ENCODE measurements at regions not wholly inside any gene's neighbourhood (a gene's known extent, or its start where the extent isn't known, plus 50 kb on each side); places are given as distances from the start of the nearest gene placed in this dataset.

DNA sequence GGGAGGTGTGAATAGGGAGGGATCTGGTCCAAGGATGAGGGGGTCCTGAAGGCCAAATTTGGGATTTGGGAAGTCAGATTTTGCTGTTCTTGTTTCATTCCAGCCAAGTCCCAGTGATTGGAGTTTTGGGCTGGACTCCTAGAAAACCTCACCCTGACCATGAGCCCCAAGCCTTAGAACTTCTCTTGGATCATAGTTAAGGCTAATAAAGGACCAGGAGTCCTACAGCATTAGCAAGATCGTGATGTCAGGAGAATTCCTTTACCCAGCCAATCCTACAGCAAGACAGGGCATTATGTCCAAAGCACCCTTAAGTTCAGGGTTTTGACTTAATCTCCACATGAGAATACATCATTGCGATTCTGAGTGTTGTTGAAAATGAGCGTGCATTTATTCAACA, 85.0 kb downstream of the SOX9 start:
- DNase-seq (ENCODE audit: low spot score) (no peak), ATAC-seq (no peak)
- no peak overlapping the region for H3K4me3 Mint-ChIP-seq
- H4K20me1 ChIP-seq (replicated peaks; ENCODE audit: insufficient read depth), result no peaks in the 10 kb centered on the region
- no peak overlapping the region for H3K4me3 ChIP-seq
- no peak overlapping the region for H2AFZ ChIP-seq
- H3K27ac ChIP-seq (ENCODE audit: low read depth), result no peak overlapping the region
- H3K36me3 ChIP-seq (ENCODE audit: insufficient read depth), result no peaks in the 10 kb centered on the region
- no peaks in the 10 kb centered on the region for H3K9me2 ChIP-seq (ENCODE audit: insufficient read depth)
- no peak overlapping the region for H3K4me2 ChIP-seq
- H3K27me3 ChIP-seq (ENCODE audit: insufficient read depth), result 0 out of 2 replicates have a peak, but pooled peaks cover 3% of the 10 kb centered on the region
- no peaks in the 10 kb centered on the region for H3K79me2 ChIP-seq (replicated peaks; ENCODE audit: insufficient read depth)
- H3K36me3 Mint-ChIP-seq (ENCODE audit: low read depth), result no peaks in the 10 kb centered on the region
- H3K4me1 Mint-ChIP-seq, result peaks cover 15% of the 10 kb centered on the region; the same call in 2 of the 3 replicates
- H3K27me3 Mint-ChIP-seq (ENCODE audit: insufficient read depth, low read depth, poor library complexity), result peaks cover 2% of the 10 kb centered on the region
- 0 out of 2 replicates have a peak, but pooled peaks cover 9% of the 10 kb centered on the region for H3K4me1 ChIP-seq (ENCODE audit: insufficient read depth)
- H3F3A ChIP-seq (replicated peaks; ENCODE audit: low read depth), result no peaks in the 10 kb centered on the region
- no peak for TF ChIP-seq STAT1 (IDR thresholded peaks at IDR 0.05; ENCODE audit: unreplicated experiment)
- TF ChIP-seq, protein P1, sequence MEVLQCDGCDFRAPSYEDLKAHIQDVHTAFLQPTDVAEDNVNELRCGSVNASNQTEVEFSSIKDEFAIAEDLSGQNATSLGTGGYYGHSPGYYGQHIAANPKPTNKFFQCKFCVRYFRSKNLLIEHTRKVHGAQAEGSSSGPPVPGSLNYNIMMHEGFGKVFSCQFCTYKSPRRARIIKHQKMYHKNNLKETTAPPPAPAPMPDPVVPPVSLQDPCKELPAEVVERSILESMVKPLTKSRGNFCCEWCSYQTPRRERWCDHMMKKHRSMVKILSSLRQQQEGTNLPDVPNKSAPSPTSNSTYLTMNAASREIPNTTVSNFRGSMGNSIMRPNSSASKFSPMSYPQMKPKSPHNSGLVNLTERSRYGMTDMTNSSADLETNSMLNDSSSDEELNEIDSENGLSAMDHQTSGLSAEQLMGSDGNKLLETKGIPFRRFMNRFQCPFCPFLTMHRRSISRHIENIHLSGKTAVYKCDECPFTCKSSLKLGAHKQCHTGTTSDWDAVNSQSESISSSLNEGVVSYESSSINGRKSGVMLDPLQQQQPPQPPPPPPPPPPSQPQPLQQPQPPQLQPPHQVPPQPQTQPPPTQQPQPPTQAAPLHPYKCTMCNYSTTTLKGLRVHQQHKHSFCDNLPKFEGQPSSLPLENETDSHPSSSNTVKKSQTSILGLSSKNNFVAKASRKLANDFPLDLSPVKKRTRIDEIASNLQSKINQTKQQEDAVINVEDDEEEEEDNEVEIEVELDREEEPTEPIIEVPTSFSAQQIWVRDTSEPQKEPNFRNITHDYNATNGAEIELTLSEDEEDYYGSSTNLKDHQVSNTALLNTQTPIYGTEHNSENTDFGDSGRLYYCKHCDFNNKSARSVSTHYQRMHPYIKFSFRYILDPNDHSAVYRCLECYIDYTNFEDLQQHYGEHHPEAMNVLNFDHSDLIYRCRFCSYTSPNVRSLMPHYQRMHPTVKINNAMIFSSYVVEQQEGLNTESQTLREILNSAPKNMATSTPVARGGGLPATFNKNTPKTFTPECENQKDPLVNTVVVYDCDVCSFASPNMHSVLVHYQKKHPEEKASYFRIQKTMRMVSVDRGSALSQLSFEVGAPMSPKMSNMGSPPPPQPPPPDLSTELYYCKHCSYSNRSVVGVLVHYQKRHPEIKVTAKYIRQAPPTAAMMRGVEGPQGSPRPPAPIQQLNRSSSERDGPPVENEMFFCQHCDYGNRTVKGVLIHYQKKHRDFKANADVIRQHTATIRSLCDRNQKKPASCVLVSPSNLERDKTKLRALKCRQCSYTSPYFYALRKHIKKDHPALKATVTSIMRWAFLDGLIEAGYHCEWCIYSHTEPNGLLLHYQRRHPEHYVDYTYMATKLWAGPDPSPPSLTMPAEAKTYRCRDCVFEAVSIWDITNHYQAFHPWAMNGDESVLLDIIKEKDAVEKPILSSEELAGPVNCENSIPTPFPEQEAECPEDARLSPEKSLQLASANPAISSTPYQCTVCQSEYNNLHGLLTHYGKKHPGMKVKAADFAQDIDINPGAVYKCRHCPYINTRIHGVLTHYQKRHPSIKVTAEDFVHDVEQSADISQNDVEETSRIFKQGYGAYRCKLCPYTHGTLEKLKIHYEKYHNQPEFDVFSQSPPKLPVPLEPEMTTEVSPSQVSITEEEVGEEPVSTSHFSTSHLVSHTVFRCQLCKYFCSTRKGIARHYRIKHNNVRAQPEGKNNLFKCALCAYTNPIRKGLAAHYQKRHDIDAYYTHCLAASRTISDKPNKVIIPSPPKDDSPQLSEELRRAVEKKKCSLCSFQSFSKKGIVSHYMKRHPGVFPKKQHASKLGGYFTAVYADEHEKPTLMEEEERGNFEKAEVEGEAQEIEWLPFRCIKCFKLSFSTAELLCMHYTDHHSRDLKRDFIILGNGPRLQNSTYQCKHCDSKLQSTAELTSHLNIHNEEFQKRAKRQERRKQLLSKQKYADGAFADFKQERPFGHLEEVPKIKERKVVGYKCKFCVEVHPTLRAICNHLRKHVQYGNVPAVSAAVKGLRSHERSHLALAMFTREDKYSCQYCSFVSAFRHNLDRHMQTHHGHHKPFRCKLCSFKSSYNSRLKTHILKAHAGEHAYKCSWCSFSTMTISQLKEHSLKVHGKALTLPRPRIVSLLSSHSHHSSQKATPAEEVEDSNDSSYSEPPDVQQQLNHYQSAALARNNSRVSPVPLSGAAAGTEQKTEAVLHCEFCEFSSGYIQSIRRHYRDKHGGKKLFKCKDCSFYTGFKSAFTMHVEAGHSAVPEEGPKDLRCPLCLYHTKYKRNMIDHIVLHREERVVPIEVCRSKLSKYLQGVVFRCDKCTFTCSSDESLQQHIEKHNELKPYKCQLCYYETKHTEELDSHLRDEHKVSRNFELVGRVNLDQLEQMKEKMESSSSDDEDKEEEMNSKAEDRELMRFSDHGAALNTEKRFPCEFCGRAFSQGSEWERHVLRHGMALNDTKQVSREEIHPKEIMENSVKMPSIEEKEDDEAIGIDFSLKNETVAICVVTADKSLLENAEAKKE (CRISPR knock-in tag; IDR thresholded peaks at IDR 0.05), result no peak
- H3K27ac Mint-ChIP-seq, result no peak overlapping the region
- no peaks in the 10 kb centered on the region for H3K9me3 Mint-ChIP-seq

DNA sequence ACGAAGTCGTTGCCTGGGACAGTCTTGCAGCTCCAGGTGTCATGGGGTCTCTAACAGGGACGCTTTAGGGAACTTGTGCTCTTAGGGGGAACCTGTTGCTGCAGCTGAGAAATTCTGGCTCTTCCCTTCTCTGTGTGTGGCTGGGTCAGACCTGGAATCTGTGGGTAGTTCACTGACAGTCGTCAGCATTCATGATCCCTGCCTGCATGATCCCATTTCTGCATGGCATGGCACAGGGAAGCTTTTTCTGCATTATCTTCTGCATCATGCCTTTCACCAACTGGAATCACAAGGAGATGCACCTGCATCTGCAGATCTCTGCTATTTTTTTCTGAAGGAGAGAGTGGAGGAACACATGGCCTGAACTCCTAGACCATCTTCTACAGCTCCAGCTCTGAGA, 85.6 kb downstream of the SOX9 start:
- H3K4me1 Mint-ChIP-seq, result peaks cover 15% of the 10 kb centered on the region; the same call in 2 of the 3 replicates
- no peaks in the 10 kb centered on the region for H3K79me2 ChIP-seq (replicated peaks; ENCODE audit: insufficient read depth)
- H2AFZ ChIP-seq, result no peak overlapping the region
- TF ChIP-seq EZH2phosphoT487 (IDR thresholded peaks at IDR 0.05; ENCODE audit: unreplicated experiment) (no peak), ZNF114 (CRISPR knock-in tag; IDR thresholded peaks at IDR 0.05) (no peak), STAT1 (IDR thresholded peaks at IDR 0.05; ENCODE audit: unreplicated experiment) (no peak), JUNB (IDR thresholded peaks at IDR 0.05; ENCODE audit: unreplicated experiment) (no peak), ZNF331 (CRISPR knock-in tag; IDR thresholded peaks at IDR 0.05; ENCODE audit: low read depth) (no peak), EZH2 (IDR thresholded peaks at IDR 0.05; ENCODE audit: low read depth, unreplicated experiment) (no peak)
- H3K27me3 ChIP-seq (ENCODE audit: insufficient read depth), result 0 out of 2 replicates have a peak, but pooled peaks cover 3% of the 10 kb centered on the region
- no peak overlapping the region for H3K4me2 ChIP-seq
- H3K9me2 ChIP-seq (ENCODE audit: insufficient read depth), result no peaks in the 10 kb centered on the region
- no peaks in the 10 kb centered on the region for H3K36me3 Mint-ChIP-seq (ENCODE audit: low read depth)
- H4K20me1 ChIP-seq (replicated peaks; ENCODE audit: insufficient read depth), result no peaks in the 10 kb centered on the region
- H3K9me3 Mint-ChIP-seq, result no peaks in the 10 kb centered on the region
- H3K27ac Mint-ChIP-seq, result no peak overlapping the region
- no peak overlapping the region for H3K4me3 Mint-ChIP-seq
- no peak for DNase-seq (ENCODE audit: low spot score)
- H3K27ac ChIP-seq (ENCODE audit: low read depth), result no peak overlapping the region
- H3K4me1 ChIP-seq (ENCODE audit: insufficient read depth), result 0 out of 2 replicates have a peak, but pooled peaks cover 9% of the 10 kb centered on the region
- H3K27me3 Mint-ChIP-seq (ENCODE audit: insufficient read depth, low read depth, poor library complexity), result peaks cover 2% of the 10 kb centered on the region
- ATAC-seq, result no peak
- H3K4me3 ChIP-seq, result no peak overlapping the region
- no peaks in the 10 kb centered on the region for H3F3A ChIP-seq (replicated peaks; ENCODE audit: low read depth)
- no peaks in the 10 kb centered on the region for H3K36me3 ChIP-seq (ENCODE audit: insufficient read depth)

Data from GM23338 (cell line).